WTC11 (cell line): ENCODE measurements at regions not wholly inside any gene's neighbourhood (a gene's known extent, or its start where the extent isn't known, plus 50 kb on each side); places are given as distances from the start of the nearest gene placed in this dataset.

Experiments
- ATAC-seq: fragments of 200-7000 bp; cut with Tn5 transposase; 2 replicates; pipeline ENCODE4 v1.10.0; 2021; ENCODE audit warnings: mild to moderate bottlenecking, moderate library complexity
- CTCF ChIA-PET: fragments of 300-600 bp; sonication (Branson Sonifier 250); formaldehyde crosslinking; loops from one replicate; lab custom pipeline; 2021; ENCODE audit warnings: antibody characterized with exemption; lab: Charles Lee
- POLR2A ChIA-PET: fragments of 350-600 bp; sonication (Branson Sonifier 250); formaldehyde crosslinking; loops from one replicate; lab custom pipeline; 2021; ENCODE audit warnings: antibody characterized with exemption; lab: Charles Lee
- DNase-seq: peaks from one replicate; pipeline ENCODE4 v3.0.0; 2021; ENCODE audit warnings: low spot score
- H3K27ac Mint-ChIP-seq: 2 replicates; pipeline ENCODE4 v1.8.0; 2021; ENCODE audit warnings: mixed read lengths
- H3K27me3 Mint-ChIP-seq: 2 replicates; pipeline ENCODE4 v1.8.0; 2021; ENCODE audit warnings: low read depth, mild to moderate bottlenecking, moderate library complexity, mixed read lengths
- H3K36me3 Mint-ChIP-seq: 2 replicates; pipeline ENCODE4 v1.8.0; 2021; ENCODE audit warnings: mixed read lengths
- H3K4me1 Mint-ChIP-seq: 2 replicates; pipeline ENCODE4 v1.8.0; 2022; ENCODE audit warnings: mixed read lengths
- H3K4me3 Mint-ChIP-seq: 2 replicates; pipeline ENCODE4 v1.8.0; 2021; ENCODE audit warnings: mild to moderate bottlenecking, moderate library complexity, mixed read lengths
- H3K9me3 Mint-ChIP-seq: 2 replicates; pipeline ENCODE4 v1.8.0; 2021; ENCODE audit warnings: mixed read lengths
- CBFB ChIP-seq: sonication (generic); formaldehyde crosslinking; IDR thresholded peaks from 2 replicates; pipeline ENCODE4 v1.8.1; 2022; ENCODE audit warnings: mild to moderate bottlenecking, low read depth, missing genetic modification reagents
- ELF4 ChIP-seq: sonication (generic); formaldehyde crosslinking; IDR thresholded peaks from 2 replicates; pipeline ENCODE4 v1.8.1; 2022; ENCODE audit warnings: low read depth, mild to moderate bottlenecking, moderate library complexity, missing genetic modification reagents
- FOXP1 ChIP-seq: sonication (generic); formaldehyde crosslinking; IDR thresholded peaks from 2 replicates; pipeline ENCODE4 v1.8.0; 2022; ENCODE audit warnings: missing genetic modification reagents, mild to moderate bottlenecking, moderate library complexity, borderline replicate concordance
- IRF2 ChIP-seq: sonication (generic); formaldehyde crosslinking; IDR thresholded peaks from 2 replicates; pipeline ENCODE4 v1.8.0; 2022; ENCODE audit warnings: low read depth, missing genetic modification reagents, borderline replicate concordance
- KAT7 ChIP-seq: sonication (generic); formaldehyde crosslinking; IDR thresholded peaks from 2 replicates; pipeline ENCODE4 v1.8.1; 2023; ENCODE audit warnings: missing genetic modification reagents, mild to moderate bottlenecking, borderline replicate concordance
- MXD4 ChIP-seq: fragments of 250-450 bp; sonication (Bioruptor Pico); IDR thresholded peaks from 2 replicates; pipeline ENCODE4 v1.8.0; 2021; ENCODE audit warnings: mild to moderate bottlenecking, moderate library complexity, borderline replicate concordance
- NFATC4 ChIP-seq: fragments of 250-450 bp; sonication (Bioruptor Pico); IDR thresholded peaks from 2 replicates; pipeline ENCODE4 v1.9.0; 2021; ENCODE audit warnings: mild to moderate bottlenecking
- NFE2L1 ChIP-seq: sonication (generic); formaldehyde crosslinking; IDR thresholded peaks from 2 replicates; pipeline ENCODE4 v1.8.1; 2023; ENCODE audit warnings: missing genetic modification reagents
- NR3C1 ChIP-seq: sonication (generic); formaldehyde crosslinking; conservative IDR thresholded peaks from 2 replicates; pipeline ENCODE4 v1.8.1; 2023; ENCODE audit warnings: low read depth, mild to moderate bottlenecking, missing genetic modification reagents
- RELA ChIP-seq: sonication (generic); formaldehyde crosslinking; IDR thresholded peaks from 2 replicates; pipeline ENCODE4 v1.8.1; 2022; ENCODE audit warnings: missing genetic modification reagents, mild to moderate bottlenecking, borderline replicate concordance
- SMAD3 ChIP-seq: sonication (generic); formaldehyde crosslinking; IDR thresholded peaks from 2 replicates; pipeline ENCODE4 v1.8.0; 2022; ENCODE audit warnings: missing genetic modification reagents, mild to moderate bottlenecking, borderline replicate concordance
- SP1 ChIP-seq: sonication (generic); formaldehyde crosslinking; conservative IDR thresholded peaks from 2 replicates; pipeline ENCODE4 v1.8.1; 2022; ENCODE audit warnings: missing genetic modification reagents
- ZNF138 ChIP-seq: sonication (generic); formaldehyde crosslinking; conservative IDR thresholded peaks from 2 replicates; pipeline ENCODE4 v1.8.1; 2022; ENCODE audit warnings: mild to moderate bottlenecking, moderate library complexity, missing genetic modification reagents
- ZNF317 ChIP-seq: sonication (generic); formaldehyde crosslinking; IDR thresholded peaks from 2 replicates; pipeline ENCODE4 v1.8.1; 2023; ENCODE audit warnings: low read depth, mild to moderate bottlenecking, moderate library complexity, missing genetic modification reagents, borderline replicate concordance
- TF ChIP-seq, protein P1 (sequence below): sonication (generic); formaldehyde crosslinking; IDR thresholded peaks from 2 replicates; pipeline ENCODE4 v1.8.1; 2022; ENCODE audit warnings: mild to moderate bottlenecking, moderate library complexity, missing genetic modification reagents
- TF ChIP-seq, protein P2 (sequence below): sonication (generic); formaldehyde crosslinking; IDR thresholded peaks from 2 replicates; pipeline ENCODE4 v1.8.0; 2022; ENCODE audit warnings: missing genetic modification reagents
- TF ChIP-seq, protein P3 (sequence below): fragments of 250-450 bp; sonication (Bioruptor Pico); IDR thresholded peaks from 2 replicates; pipeline ENCODE4 v1.8.0; 2021; ENCODE audit warnings: mild to moderate bottlenecking
- TF ChIP-seq, protein P4 (sequence below): sonication (generic); formaldehyde crosslinking; IDR thresholded peaks from 2 replicates; pipeline ENCODE4 v1.8.0; 2023; ENCODE audit warnings: missing genetic modification reagents, mild to moderate bottlenecking, borderline replicate concordance
- TF ChIP-seq, protein P5 (sequence below): fragments of 250-450 bp; sonication (Bioruptor Pico); conservative IDR thresholded peaks from 2 replicates; pipeline ENCODE4 v1.9.0; 2021; ENCODE audit warnings: mild to moderate bottlenecking
- TF ChIP-seq, protein P6 (sequence below): fragments of 250-450 bp; sonication (Bioruptor Pico); IDR thresholded peaks from 2 replicates; pipeline ENCODE4 v1.9.0; 2021; ENCODE audit warnings: moderate library complexity, mild to moderate bottlenecking, inconsistent platforms, borderline replicate concordance

DNA sequence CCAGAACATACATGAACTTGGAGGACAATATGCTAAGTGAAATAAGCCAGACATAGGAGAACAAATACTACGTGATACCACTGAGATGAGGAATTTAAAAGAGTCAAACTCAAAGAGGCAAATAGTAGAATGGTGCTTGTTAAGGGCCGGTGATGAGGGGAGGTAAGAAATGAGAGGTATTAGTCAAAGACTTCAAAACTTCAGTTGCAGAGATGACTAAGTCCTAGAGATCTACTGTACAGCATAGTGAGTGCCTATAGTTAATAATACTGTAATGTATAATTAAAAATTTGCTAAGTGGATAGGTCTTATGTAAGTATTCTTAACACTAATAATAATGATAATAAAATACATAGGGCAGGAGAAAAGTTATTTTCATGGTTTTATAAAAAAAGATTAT is 126.9 kb upstream of the VEGFC start (continued):
- TF ChIP-seq, protein P1, sequence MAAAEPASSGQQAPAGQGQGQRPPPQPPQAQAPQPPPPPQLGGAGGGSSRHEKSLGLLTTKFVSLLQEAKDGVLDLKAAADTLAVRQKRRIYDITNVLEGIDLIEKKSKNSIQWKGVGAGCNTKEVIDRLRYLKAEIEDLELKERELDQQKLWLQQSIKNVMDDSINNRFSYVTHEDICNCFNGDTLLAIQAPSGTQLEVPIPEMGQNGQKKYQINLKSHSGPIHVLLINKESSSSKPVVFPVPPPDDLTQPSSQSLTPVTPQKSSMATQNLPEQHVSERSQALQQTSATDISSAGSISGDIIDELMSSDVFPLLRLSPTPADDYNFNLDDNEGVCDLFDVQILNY (CRISPR knock-in tag), result no peak
- TF ChIP-seq IRF2 (CRISPR knock-in tag), result no peak

DNA sequence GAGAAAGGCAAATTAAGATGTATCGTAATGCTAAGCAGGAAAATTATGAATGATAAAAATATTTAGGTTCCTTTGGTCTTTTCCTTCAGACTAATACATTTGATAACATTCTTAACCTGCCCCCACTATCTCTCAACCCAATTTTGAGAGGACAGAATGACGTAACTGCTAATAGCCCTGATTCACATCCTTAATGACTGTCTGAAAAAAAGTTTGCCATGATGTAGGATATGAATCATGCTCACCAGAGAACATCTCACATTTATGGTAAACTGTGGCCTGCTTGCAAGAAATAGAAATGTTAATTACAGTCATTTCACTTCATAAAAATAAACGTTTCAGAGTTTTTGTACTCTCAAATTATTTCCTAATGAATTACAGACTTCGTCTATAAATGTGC is 128.0 kb upstream of the VEGFC start:
- CTCF ChIA-PET, result interaction anchor here (0.5 kb wide), 1 partner anchor 134 kb away, joined by 4 read pairs; no protein-coding TSS in a partner anchor
- H3K4me1 Mint-ChIP-seq, result peaks cover 2% of the 10 kb centered on the region; the same call in 1 of the 2 replicates
- ATAC-seq (no peak), DNase-seq (no peak)
- no peaks in the 10 kb centered on the region for H3K27me3 Mint-ChIP-seq
- no peak overlapping the region for H3K4me3 Mint-ChIP-seq
- peaks cover 3% of the 10 kb centered on the region; the same call in 1 of the 2 replicates for H3K36me3 Mint-ChIP-seq
- TF ChIP-seq SMAD3 (CRISPR knock-in tag), result no peak
- no peak for TF ChIP-seq NFE2L1 (CRISPR knock-in tag)
- TF ChIP-seq, protein P2, sequence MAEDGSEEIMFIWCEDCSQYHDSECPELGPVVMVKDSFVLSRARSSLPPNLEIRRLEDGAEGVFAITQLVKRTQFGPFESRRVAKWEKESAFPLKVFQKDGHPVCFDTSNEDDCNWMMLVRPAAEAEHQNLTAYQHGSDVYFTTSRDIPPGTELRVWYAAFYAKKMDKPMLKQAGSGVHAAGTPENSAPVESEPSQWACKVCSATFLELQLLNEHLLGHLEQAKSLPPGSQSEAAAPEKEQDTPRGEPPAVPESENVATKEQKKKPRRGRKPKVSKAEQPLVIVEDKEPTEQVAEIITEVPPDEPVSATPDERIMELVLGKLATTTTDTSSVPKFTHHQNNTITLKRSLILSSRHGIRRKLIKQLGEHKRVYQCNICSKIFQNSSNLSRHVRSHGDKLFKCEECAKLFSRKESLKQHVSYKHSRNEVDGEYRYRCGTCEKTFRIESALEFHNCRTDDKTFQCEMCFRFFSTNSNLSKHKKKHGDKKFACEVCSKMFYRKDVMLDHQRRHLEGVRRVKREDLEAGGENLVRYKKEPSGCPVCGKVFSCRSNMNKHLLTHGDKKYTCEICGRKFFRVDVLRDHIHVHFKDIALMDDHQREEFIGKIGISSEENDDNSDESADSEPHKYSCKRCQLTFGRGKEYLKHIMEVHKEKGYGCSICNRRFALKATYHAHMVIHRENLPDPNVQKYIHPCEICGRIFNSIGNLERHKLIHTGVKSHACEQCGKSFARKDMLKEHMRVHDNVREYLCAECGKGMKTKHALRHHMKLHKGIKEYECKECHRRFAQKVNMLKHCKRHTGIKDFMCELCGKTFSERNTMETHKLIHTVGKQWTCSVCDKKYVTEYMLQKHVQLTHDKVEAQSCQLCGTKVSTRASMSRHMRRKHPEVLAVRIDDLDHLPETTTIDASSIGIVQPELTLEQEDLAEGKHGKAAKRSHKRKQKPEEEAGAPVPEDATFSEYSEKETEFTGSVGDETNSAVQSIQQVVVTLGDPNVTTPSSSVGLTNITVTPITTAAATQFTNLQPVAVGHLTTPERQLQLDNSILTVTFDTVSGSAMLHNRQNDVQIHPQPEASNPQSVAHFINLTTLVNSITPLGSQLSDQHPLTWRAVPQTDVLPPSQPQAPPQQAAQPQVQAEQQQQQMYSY, result no peak
- TF ChIP-seq KAT7 (CRISPR knock-in tag), result no peak
- no peak for TF ChIP-seq MXD4 (CRISPR knock-in tag)
- no peak for TF ChIP-seq IRF2 (CRISPR knock-in tag)
- TF ChIP-seq, protein P3, sequence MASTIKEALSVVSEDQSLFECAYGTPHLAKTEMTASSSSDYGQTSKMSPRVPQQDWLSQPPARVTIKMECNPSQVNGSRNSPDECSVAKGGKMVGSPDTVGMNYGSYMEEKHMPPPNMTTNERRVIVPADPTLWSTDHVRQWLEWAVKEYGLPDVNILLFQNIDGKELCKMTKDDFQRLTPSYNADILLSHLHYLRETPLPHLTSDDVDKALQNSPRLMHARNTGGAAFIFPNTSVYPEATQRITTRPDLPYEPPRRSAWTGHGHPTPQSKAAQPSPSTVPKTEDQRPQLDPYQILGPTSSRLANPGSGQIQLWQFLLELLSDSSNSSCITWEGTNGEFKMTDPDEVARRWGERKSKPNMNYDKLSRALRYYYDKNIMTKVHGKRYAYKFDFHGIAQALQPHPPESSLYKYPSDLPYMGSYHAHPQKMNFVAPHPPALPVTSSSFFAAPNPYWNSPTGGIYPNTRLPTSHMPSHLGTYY (CRISPR knock-in tag), result no peak
- no peak for TF ChIP-seq ZNF138 (CRISPR knock-in tag)
- TF ChIP-seq NFATC4 (CRISPR knock-in tag), result no peak
- no peak for TF ChIP-seq SP1 (CRISPR knock-in tag)
- TF ChIP-seq NR3C1 (CRISPR knock-in tag), result no peak
- TF ChIP-seq, protein P1 (CRISPR knock-in tag), result no peak
- TF ChIP-seq, protein P4, sequence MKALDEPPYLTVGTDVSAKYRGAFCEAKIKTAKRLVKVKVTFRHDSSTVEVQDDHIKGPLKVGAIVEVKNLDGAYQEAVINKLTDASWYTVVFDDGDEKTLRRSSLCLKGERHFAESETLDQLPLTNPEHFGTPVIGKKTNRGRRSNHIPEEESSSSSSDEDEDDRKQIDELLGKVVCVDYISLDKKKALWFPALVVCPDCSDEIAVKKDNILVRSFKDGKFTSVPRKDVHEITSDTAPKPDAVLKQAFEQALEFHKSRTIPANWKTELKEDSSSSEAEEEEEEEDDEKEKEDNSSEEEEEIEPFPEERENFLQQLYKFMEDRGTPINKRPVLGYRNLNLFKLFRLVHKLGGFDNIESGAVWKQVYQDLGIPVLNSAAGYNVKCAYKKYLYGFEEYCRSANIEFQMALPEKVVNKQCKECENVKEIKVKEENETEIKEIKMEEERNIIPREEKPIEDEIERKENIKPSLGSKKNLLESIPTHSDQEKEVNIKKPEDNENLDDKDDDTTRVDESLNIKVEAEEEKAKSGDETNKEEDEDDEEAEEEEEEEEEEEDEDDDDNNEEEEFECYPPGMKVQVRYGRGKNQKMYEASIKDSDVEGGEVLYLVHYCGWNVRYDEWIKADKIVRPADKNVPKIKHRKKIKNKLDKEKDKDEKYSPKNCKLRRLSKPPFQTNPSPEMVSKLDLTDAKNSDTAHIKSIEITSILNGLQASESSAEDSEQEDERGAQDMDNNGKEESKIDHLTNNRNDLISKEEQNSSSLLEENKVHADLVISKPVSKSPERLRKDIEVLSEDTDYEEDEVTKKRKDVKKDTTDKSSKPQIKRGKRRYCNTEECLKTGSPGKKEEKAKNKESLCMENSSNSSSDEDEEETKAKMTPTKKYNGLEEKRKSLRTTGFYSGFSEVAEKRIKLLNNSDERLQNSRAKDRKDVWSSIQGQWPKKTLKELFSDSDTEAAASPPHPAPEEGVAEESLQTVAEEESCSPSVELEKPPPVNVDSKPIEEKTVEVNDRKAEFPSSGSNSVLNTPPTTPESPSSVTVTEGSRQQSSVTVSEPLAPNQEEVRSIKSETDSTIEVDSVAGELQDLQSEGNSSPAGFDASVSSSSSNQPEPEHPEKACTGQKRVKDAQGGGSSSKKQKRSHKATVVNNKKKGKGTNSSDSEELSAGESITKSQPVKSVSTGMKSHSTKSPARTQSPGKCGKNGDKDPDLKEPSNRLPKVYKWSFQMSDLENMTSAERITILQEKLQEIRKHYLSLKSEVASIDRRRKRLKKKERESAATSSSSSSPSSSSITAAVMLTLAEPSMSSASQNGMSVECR, result no peak
- TF ChIP-seq ELF4 (CRISPR knock-in tag), result no peak
- TF ChIP-seq ZNF317 (CRISPR knock-in tag), result no peak
- TF ChIP-seq RELA (CRISPR knock-in tag), result no peak
- TF ChIP-seq, protein P5, sequence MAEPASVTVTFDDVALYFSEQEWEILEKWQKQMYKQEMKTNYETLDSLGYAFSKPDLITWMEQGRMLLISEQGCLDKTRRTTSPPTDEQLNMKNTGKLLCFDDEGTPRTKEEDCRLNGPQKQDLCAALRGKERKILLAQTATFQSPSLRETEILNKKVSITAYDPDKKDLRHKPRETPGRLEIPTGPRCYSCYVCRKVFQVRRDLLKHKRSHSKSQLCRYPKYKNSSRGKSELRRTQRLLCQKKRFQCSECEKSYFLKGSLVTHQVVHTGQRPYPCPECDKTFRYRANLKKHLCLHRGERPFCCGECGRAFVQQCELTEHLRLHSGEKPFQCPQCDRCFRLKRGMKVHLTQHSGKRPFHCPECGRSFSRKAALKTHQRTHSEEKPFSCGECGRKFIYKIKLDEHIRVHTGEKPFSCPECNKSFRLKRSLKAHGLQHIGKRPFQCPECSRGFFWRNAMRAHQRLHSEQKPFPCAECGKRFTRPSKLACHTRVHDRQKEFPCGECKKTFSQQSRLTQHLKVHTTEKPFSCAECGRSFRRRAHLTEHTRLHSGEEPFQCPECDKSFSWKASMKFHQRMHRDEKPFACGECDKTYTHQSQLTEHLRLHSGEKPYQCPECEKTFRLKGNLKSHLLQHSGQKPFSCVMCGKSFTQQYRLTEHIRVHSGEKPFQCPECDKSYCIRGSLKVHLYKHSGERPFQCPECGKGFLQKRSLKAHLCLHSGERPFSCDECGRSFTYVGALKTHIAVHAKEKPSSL (CRISPR knock-in tag), result no peak
- no peak for TF ChIP-seq FOXP1 (CRISPR knock-in tag)
- no peak for TF ChIP-seq CBFB (CRISPR knock-in tag)
- TF ChIP-seq, protein P6, sequence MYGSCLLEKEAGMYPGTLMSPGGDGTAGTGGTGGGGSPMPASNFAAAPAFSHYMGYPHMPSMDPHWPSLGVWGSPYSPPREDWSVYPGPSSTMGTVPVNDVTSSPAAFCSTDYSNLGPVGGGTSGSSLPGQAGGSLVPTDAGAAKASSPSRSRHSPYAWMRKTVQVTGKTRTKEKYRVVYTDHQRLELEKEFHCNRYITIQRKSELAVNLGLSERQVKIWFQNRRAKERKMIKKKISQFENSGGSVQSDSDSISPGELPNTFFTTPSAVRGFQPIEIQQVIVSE, result no peak
- no peak overlapping the region for H3K27ac Mint-ChIP-seq
- peaks cover 10% of the 10 kb centered on the region for H3K9me3 Mint-ChIP-seq
- POLR2A ChIA-PET, result no interaction called here
